RWPE2 (cell line): ENCODE measurements at regions not wholly inside any gene's neighbourhood (a gene's known extent, or its start where the extent isn't known, plus 50 kb on each side); places are given as distances from the start of the nearest gene placed in this dataset.

Source experiments
- ATAC-seq: fragments of 200-7000 bp; cut with Tn5 transposase; 3 replicates; pipeline ENCODE4 v1.9.1; 2021; ENCODE audit warnings: low read depth
- DNase-seq: peaks from one replicate; pipeline ENCODE4 v3.0.0-alpha.2; 2020; ENCODE audit warnings: low spot score
- H3K27ac ChIP-seq: fragments of 450-650 bp; 2 replicates; pipeline ENCODE4 v1.5.1; 2017; ENCODE audit warnings: mild to moderate bottlenecking; ENCODE audit not compliant: poor library complexity, severe bottlenecking
- H3K27me3 ChIP-seq: fragments of 250-450 bp; sonication (Bioruptor Pico); 2 replicates; pipeline ENCODE4 v1.5.1; 2021; ENCODE audit warnings: mild to moderate bottlenecking, moderate library complexity; ENCODE audit not compliant: insufficient read depth, poor library complexity, severe bottlenecking
- H3K36me3 ChIP-seq: fragments of 250-450 bp; sonication (Bioruptor Pico); 2 replicates; pipeline ENCODE4 v1.5.1; 2020; ENCODE audit warnings: low read depth, mild to moderate bottlenecking, moderate library complexity
- H3K4me1 ChIP-seq: fragments of 250-450 bp; sonication (Bioruptor Pico); 2 replicates; pipeline ENCODE4 v1.5.1; 2021; ENCODE audit warnings: mild to moderate bottlenecking, moderate library complexity; ENCODE audit not compliant: insufficient read depth, poor library complexity, severe bottlenecking
- H3K4me3 ChIP-seq: fragments of 250-450 bp; sonication (Bioruptor Pico); 2 replicates; pipeline ENCODE4 v1.5.1; 2021; ENCODE audit warnings: mild to moderate bottlenecking, moderate library complexity; ENCODE audit not compliant: severe bottlenecking
- H3K9me3 ChIP-seq: fragments of 250-450 bp; sonication (Bioruptor Pico); 2 replicates; pipeline ENCODE4 v1.5.1; 2021; ENCODE audit warnings: mild to moderate bottlenecking, moderate library complexity; ENCODE audit not compliant: severe bottlenecking
- TF ChIP-seq, protein P1 (sequence below): fragments of 450-650 bp; IDR thresholded peaks from one replicate; pipeline ENCODE4 v1.5.1; 2017; ENCODE audit warnings: mild to moderate bottlenecking, moderate library complexity; ENCODE audit not compliant: poor library complexity, severe bottlenecking

DNA sequence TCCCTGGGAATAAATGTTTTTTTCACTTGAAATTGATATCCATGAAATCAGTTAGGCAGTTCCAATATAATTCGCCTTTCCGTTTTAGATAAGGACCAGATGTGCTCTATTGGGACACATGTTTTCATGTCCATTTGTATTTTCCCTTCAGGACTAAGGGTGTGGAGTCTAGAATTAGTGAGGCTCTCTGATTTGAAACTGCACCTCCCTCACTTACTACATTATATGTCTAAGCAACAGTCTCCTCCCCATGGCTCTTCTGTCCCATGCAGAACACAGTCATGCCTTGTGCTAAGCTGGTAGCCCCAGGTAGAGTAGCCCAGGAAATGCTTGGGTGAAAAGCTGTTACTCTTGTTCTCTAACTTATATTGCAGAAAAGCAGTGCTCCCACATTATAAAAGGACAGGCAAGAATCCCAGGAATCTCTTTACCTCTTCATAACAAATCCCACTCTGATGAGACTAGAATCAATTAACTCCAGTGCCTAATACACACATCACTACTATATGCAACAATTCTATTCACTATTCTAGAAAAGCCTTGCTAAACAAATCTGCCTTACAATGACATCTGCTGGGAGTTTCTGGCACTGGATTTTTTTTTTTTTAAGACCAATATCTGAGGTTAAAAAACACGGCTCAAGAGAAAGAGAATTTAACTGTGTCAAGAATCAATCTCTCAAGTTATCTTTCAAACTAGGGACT lies 293.9 kb downstream of the SNX13 start:
- no peak overlapping the region for H3K4me3 ChIP-seq
- H3K4me1 ChIP-seq, result peaks cover 4% of the 10 kb centered on the region
- no peak overlapping the region for H3K27ac ChIP-seq
- H3K9me3 ChIP-seq, result no peaks in the 10 kb centered on the region
- DNase-seq (no peak), ATAC-seq (peak; percentile 65)
- TF ChIP-seq, protein P1, sequence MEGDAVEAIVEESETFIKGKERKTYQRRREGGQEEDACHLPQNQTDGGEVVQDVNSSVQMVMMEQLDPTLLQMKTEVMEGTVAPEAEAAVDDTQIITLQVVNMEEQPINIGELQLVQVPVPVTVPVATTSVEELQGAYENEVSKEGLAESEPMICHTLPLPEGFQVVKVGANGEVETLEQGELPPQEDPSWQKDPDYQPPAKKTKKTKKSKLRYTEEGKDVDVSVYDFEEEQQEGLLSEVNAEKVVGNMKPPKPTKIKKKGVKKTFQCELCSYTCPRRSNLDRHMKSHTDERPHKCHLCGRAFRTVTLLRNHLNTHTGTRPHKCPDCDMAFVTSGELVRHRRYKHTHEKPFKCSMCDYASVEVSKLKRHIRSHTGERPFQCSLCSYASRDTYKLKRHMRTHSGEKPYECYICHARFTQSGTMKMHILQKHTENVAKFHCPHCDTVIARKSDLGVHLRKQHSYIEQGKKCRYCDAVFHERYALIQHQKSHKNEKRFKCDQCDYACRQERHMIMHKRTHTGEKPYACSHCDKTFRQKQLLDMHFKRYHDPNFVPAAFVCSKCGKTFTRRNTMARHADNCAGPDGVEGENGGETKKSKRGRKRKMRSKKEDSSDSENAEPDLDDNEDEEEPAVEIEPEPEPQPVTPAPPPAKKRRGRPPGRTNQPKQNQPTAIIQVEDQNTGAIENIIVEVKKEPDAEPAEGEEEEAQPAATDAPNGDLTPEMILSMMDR, result peak; percentile 70
- H3K36me3 ChIP-seq, result no peaks in the 10 kb centered on the region
- H3K27me3 ChIP-seq, result no peaks in the 10 kb centered on the region

DNA sequence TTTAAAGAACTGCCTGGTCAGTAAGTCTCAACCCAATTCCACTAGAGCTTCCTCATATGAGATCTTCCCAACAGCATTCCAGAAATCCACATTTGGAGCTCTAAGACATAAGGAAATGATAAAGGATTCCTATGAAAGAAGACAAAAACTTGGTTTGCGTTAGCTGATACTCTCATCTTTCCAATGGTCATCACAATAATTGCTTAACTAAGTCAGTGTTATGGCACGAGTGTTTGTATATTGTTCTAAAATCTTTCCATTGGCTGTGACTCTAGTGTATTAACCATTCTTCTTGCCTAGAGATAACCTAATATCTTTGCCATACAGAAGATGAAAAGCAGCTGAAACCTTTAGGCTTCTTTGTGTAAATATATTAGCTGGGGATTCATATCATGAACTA lies 289.0 kb downstream of the SNX13 start:
- Histone ChIP-seq H3K4me1 (peaks cover 19% of the 10 kb centered on the region), H3K36me3 (no peaks in the 10 kb centered on the region)

DNA sequence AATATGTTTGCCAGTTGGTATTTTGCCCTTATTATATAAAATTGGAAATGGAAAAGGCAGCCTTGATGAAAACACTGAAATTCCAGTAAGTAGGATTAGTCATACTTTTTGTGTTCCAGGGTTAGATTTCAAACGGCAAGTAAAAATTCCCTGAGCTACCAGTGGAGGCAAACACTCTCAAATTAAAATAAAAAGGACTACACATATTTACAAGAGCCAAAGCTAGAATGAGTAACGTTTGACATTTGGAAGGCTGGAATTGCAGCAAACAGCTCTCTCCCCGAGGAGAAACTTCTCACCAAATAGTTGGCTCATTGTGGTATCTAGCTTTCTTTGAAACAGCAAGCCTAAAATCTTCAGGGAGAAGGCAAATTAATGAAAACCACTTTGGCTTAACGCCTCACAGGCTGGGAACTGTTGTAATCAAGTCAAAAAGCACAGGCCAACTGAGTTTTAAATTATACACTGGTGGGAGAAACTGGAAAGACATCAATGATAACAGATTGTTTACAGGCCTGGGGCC lies 288.4 kb downstream of the SNX13 start:
- DNase-seq, result no peak
- Histone ChIP-seq H3K27ac (peak overlapping the region; percentile 53), H3K27me3 (no peaks in the 10 kb centered on the region), H3K9me3 (no peaks in the 10 kb centered on the region), H3K4me1 (peaks cover 17% of the 10 kb centered on the region), H3K36me3 (no peaks in the 10 kb centered on the region), H3K4me3 (no peak overlapping the region)
- TF ChIP-seq, protein P1, result no peak
- ATAC-seq, result peak; percentile 66; the same call in 2 of the 3 replicates

More for the DNA sequence above, 289.0 kb downstream of the SNX13 start:
- TF ChIP-seq, protein P1, result no peak
- ATAC-seq, result no peak
- Histone ChIP-seq H3K27ac (peak overlapping the region; percentile 53), H3K27me3 (no peaks in the 10 kb centered on the region), H3K4me3 (no peak overlapping the region), H3K9me3 (no peaks in the 10 kb centered on the region)
- DNase-seq, result no peak

DNA sequence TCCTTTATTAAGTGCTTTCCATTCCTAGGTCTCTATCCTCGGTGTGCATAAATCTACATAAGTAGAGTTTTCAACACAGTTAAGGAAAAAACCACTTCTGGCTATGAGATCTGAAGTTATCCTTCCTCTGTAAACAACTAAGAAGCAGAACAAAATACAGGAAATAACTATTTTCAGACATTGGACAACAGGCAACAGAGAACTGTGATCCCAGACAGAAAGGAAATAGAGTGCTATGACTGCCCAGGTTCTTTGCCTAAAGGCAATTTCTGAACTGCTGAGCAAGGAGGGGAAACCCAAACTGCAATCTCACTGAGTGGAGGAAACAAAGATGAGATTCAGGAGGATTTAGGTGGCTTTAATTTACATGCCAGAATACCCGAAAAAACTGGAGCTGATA lies 285.4 kb downstream of the SNX13 start:
- no peaks in the 10 kb centered on the region for H3K27me3 ChIP-seq
- no peaks in the 10 kb centered on the region for H3K9me3 ChIP-seq
- H3K4me3 ChIP-seq, result no peak overlapping the region
- peaks cover 17% of the 10 kb centered on the region for H3K4me1 ChIP-seq
- H3K27ac ChIP-seq, result no peak overlapping the region
- no peaks in the 10 kb centered on the region for H3K36me3 ChIP-seq
- ATAC-seq (no peak), DNase-seq (no peak)
- TF ChIP-seq, protein P1, result no peak

DNA sequence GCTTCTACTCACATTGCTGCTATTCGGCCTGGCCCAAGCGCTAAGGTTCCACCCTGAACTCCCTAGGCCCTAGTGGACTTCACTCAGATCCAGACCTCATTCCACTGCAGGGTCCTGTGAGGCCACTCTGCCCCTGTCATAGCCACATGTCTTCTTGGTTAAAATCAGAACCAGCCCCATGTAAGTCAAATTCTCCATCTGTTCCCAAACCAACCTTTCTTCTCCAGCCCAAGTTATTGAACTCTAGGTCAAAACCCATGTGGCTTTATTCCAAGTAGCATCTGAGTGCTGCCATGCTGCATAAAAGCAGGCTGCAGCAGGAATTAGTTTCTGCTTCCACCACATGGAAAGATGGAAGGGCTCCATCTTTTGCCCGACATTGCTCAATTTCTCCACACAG lies 281.2 kb downstream of the SNX13 start:
- Histone ChIP-seq H3K4me1 (peaks cover 35% of the 10 kb centered on the region), H3K27me3 (no peaks in the 10 kb centered on the region), H3K9me3 (no peaks in the 10 kb centered on the region), H3K4me3 (no peak overlapping the region), H3K27ac (no peak overlapping the region), H3K36me3 (no peaks in the 10 kb centered on the region)
- ATAC-seq, result no peak
- TF ChIP-seq, protein P1, result no peak
- DNase-seq, result no peak
